ENCODE measurements at regions not wholly inside any gene's neighbourhood (a gene's known extent, or its start where the extent isn't known, plus 50 kb on each side); places are given as distances from the start of the nearest gene placed in this dataset.

DNA sequence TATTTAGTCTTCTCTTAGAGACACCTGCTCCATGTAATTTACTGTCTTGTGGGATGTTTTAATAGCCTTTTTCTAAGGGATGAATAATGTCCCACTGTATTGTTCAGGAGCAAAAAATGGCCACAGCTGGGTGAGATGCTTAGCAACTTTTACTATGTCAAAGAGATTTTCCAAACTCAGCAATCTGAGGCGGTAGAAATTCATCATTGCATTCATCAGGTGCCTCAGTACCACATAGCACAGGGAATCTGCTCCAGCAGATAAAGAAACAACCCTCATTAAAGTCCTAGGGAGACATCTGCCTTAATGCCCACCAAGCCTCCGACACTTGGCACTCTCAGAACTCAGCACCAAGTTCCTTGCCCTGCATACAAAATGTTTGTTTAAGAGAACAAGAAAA lies 266.9 kb downstream of the SIPA1L2 start:
- no peaks in the 10 kb centered on the region for H3K9me3 ChIP-seq (ENCODE audit: control insufficient read depth, low read length)
- H3K4me3 ChIP-seq (ENCODE audit: insufficient read depth in 1 of 2, low read depth in 1 of 2, low read length in 2 of 2) = no peak overlapping the region
- H2BK120ac ChIP-seq (ENCODE audit: low read depth, low read length) = no peak overlapping the region
- H3K27me3 ChIP-seq (ENCODE audit: control insufficient read depth in 1 of 2, insufficient read depth in 1 of 2, low read length in 2 of 2) = peaks cover 0 to 2% of the 10 kb centered on the region in 2 experiments
- H3K4me1 ChIP-seq (ENCODE audit: control insufficient read depth, insufficient read depth, low read depth, low read length) = peaks cover 6% of the 10 kb centered on the region
- no peak overlapping the region for H4K91ac ChIP-seq (ENCODE audit: low read length)
- H2BK12ac ChIP-seq (ENCODE audit: low read length in 2 of 2) = no peak overlapping the region
- no peak overlapping the region for H3K14ac ChIP-seq (ENCODE audit: low read length in 2 of 2)
- no peak overlapping the region for H2AK5ac ChIP-seq (ENCODE audit: low read length, severe bottlenecking)
- DNase-seq = no peak
- no peak overlapping the region for H3K9ac ChIP-seq (ENCODE audit: low read length)
- no peaks in the 10 kb centered on the region for H3K79me1 ChIP-seq (replicated peaks; ENCODE audit: low read length, poor library complexity, severe bottlenecking)
- WGBS = 96% methylated on average over 1 of the region's 2 CpGs
- H2BK5ac ChIP-seq (ENCODE audit: low read depth, low read length, poor library complexity, severe bottlenecking) = no peak overlapping the region
- H3K4ac ChIP-seq (ENCODE audit: low read depth in 1 of 2, low read length in 2 of 2) = no peak overlapping the region
- no peaks in the 10 kb centered on the region for H3K36me3 ChIP-seq (ENCODE audit: control insufficient read depth in 1 of 2, insufficient read depth in 2 of 2, low read depth in 1 of 2, low read length in 2 of 2)
- no peak overlapping the region for H4K8ac ChIP-seq (ENCODE audit: low read length)
- no peak overlapping the region for H2AFZ ChIP-seq (ENCODE audit: low read depth, low read length)
- no peak overlapping the region for H3K27ac ChIP-seq (ENCODE audit: low read length, poor library complexity, severe bottlenecking)
- no peak overlapping the region for H3K4me2 ChIP-seq (ENCODE audit: low read length, poor library complexity, severe bottlenecking)
- no peak overlapping the region for H3K23ac ChIP-seq (ENCODE audit: low read length in 2 of 2)
- no peak overlapping the region for H2BK15ac ChIP-seq (ENCODE audit: low read depth, poor library complexity, severe bottlenecking)
- H3K18ac ChIP-seq (ENCODE audit: low read depth in 1 of 2, low read length in 2 of 2) = no peak overlapping the region

GRCh38 chr1:232357416-232357815 lies 272.5 kb downstream of the SIPA1L2 start:
- 85% methylated on average over 6 of the region's 6 CpGs for WGBS
- peaks cover 3 to 17% of the 10 kb centered on the region in 2 experiments for H3K27me3 ChIP-seq (ENCODE audit: control insufficient read depth in 1 of 2, insufficient read depth in 1 of 2, low read length in 2 of 2)

DNA sequence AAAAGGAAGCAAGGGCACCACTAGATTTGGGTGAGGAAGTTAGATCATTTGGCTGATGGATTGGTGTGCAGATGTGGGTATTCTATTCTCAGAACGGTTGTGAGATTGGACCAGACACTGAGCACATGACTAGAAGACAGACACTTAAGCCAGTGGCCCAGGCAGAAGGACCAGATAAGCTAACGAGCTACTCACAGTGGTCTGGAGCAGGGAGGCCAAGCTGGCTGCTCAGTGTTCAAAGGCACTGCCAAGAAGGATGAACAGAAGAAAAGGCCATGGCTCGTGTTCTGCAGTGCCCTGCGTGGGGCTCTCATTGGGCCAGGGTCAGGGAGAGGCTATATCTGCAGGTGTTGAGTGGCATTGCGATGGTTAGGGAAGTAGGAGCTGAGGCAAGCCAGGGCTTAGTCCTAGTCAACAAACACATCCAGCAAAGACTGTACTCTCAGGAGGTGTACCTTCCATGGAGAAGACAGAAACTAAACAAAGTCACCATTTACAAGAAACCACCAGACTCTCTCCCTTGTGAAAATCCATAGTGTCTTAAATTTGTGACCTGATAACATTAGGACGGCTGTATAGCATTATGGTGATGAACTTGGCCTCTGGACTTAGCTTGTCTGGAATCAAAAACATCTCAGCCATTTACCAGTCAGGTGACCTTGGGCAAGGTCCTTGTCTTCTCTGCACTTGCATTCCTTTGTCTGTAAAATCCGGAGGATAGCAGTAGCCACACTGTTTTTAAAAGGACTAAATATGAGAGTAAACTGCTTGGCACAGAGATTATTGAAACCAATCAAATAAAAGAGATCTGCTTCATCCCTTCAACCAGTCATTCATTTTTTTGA lies 274.5 kb downstream of the SIPA1L2 start:
- Histone ChIP-seq H3K14ac (ENCODE audit: low read length in 2 of 2) (no peak overlapping the region), H2AK5ac (ENCODE audit: low read length, severe bottlenecking) (no peak overlapping the region), H3K4ac (ENCODE audit: low read depth in 1 of 2, low read length in 2 of 2) (peak overlapping the region in 1 of 2 experiments; percentile 35), H3K79me1 (replicated peaks; ENCODE audit: low read length, poor library complexity, severe bottlenecking) (no peaks in the 10 kb centered on the region), H2BK120ac (ENCODE audit: low read depth, low read length) (no peak overlapping the region), H3K27ac (ENCODE audit: low read length, poor library complexity, severe bottlenecking) (no peak overlapping the region), H3K18ac (ENCODE audit: low read depth in 1 of 2, low read length in 2 of 2) (no peak overlapping the region), H4K91ac (ENCODE audit: low read length) (no peak overlapping the region), H3K9ac (ENCODE audit: low read length) (no peak overlapping the region), H3K9me3 (ENCODE audit: control insufficient read depth, low read length) (no peaks in the 10 kb centered on the region), H3K23ac (ENCODE audit: low read length in 2 of 2) (no peak overlapping the region), H3K4me2 (ENCODE audit: low read length, poor library complexity, severe bottlenecking) (no peak overlapping the region), H2BK12ac (ENCODE audit: low read length in 2 of 2) (no peak overlapping the region), H3K27me3 (ENCODE audit: control insufficient read depth in 1 of 2, insufficient read depth in 1 of 2, low read length in 2 of 2) (peaks cover 3 to 17% of the 10 kb centered on the region in 2 experiments), H2AFZ (ENCODE audit: low read depth, low read length) (no peak overlapping the region), H2BK15ac (ENCODE audit: low read depth, poor library complexity, severe bottlenecking) (no peak overlapping the region), H3K4me3 (ENCODE audit: insufficient read depth in 1 of 2, low read depth in 1 of 2, low read length in 2 of 2) (no peak overlapping the region), H4K8ac (ENCODE audit: low read length) (no peak overlapping the region), H3K4me1 (ENCODE audit: control insufficient read depth, insufficient read depth, low read depth, low read length) (peaks cover 6% of the 10 kb centered on the region), H3K36me3 (ENCODE audit: control insufficient read depth in 1 of 2, insufficient read depth in 2 of 2, low read depth in 1 of 2, low read length in 2 of 2) (no peaks in the 10 kb centered on the region), H2BK5ac (ENCODE audit: low read depth, low read length, poor library complexity, severe bottlenecking) (no peak overlapping the region)
- no peak for DNase-seq
- 72% methylated on average over 5 of the region's 7 CpGs for WGBS

More at GRCh38 chr1:232357416-232357815, 272.5 kb downstream of the SIPA1L2 start:
- no peak overlapping the region for H3K18ac ChIP-seq (ENCODE audit: low read depth in 1 of 2, low read length in 2 of 2)
- no peaks in the 10 kb centered on the region for H3K79me1 ChIP-seq (replicated peaks; ENCODE audit: low read length, poor library complexity, severe bottlenecking)
- H3K9me3 ChIP-seq (ENCODE audit: control insufficient read depth, low read length) = no peaks in the 10 kb centered on the region
- no peak overlapping the region for H2BK120ac ChIP-seq (ENCODE audit: low read depth, low read length)
- no peaks in the 10 kb centered on the region for H3K36me3 ChIP-seq (ENCODE audit: control insufficient read depth in 1 of 2, insufficient read depth in 2 of 2, low read depth in 1 of 2, low read length in 2 of 2)
- no peak for DNase-seq
- no peak overlapping the region for H3K27ac ChIP-seq (ENCODE audit: low read length, poor library complexity, severe bottlenecking)
- H2AK5ac ChIP-seq (ENCODE audit: low read length, severe bottlenecking) = no peak overlapping the region
- peaks cover 6% of the 10 kb centered on the region for H3K4me1 ChIP-seq (ENCODE audit: control insufficient read depth, insufficient read depth, low read depth, low read length)
- no peak overlapping the region for H3K4me3 ChIP-seq (ENCODE audit: insufficient read depth in 1 of 2, low read depth in 1 of 2, low read length in 2 of 2)
- no peak overlapping the region for H3K9ac ChIP-seq (ENCODE audit: low read length)
- H3K4me2 ChIP-seq (ENCODE audit: low read length, poor library complexity, severe bottlenecking) = no peak overlapping the region
- H2BK12ac ChIP-seq (ENCODE audit: low read length in 2 of 2) = no peak overlapping the region
- H2BK5ac ChIP-seq (ENCODE audit: low read depth, low read length, poor library complexity, severe bottlenecking) = no peak overlapping the region
- H2BK15ac ChIP-seq (ENCODE audit: low read depth, poor library complexity, severe bottlenecking) = no peak overlapping the region
- no peak overlapping the region for H3K4ac ChIP-seq (ENCODE audit: low read depth in 1 of 2, low read length in 2 of 2)
- no peak overlapping the region for H4K8ac ChIP-seq (ENCODE audit: low read length)
- no peak overlapping the region for H3K23ac ChIP-seq (ENCODE audit: low read length in 2 of 2)
- no peak overlapping the region for H4K91ac ChIP-seq (ENCODE audit: low read length)
- no peak overlapping the region for H3K14ac ChIP-seq (ENCODE audit: low read length in 2 of 2)
- H2AFZ ChIP-seq (ENCODE audit: low read depth, low read length) = no peak overlapping the region

DNA sequence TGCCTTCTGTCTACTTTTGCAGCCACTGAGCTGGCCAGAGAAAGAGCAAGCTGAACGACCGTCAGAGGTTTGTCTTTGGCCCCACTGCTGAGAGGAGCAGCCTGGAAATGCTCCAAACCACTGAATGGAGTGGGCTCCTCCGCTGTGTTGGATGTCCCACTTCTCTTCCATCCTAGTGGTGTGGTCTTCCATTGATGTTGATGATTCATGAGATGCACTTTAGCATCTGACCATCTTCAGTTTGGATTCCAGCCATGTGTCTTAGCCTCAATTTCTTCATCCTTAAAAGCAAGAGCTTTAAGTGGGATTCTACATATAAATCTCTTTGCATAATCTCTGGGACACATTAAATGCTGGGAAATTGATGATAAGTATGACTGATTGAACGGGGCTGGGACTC lies 276.9 kb downstream of the SIPA1L2 start:
- WGBS = 71% methylated on average over 4 of the region's 4 CpGs
- H3K79me1 ChIP-seq (replicated peaks; ENCODE audit: low read length, poor library complexity, severe bottlenecking) = no peaks in the 10 kb centered on the region
- peak; percentile 66 for DNase-seq
- H2BK5ac ChIP-seq (ENCODE audit: low read depth, low read length, poor library complexity, severe bottlenecking) = no peak overlapping the region
- no peak overlapping the region for H2AFZ ChIP-seq (ENCODE audit: low read depth, low read length)
- H2BK12ac ChIP-seq (ENCODE audit: low read length in 2 of 2) = no peak overlapping the region
- H2BK120ac ChIP-seq (ENCODE audit: low read depth, low read length) = no peak overlapping the region
- no peak overlapping the region for H3K4me2 ChIP-seq (ENCODE audit: low read length, poor library complexity, severe bottlenecking)
- H3K4me3 ChIP-seq (ENCODE audit: insufficient read depth in 1 of 2, low read depth in 1 of 2, low read length in 2 of 2) = no peak overlapping the region
- no peak overlapping the region for H3K23ac ChIP-seq (ENCODE audit: low read length in 2 of 2)
- H4K8ac ChIP-seq (ENCODE audit: low read length) = no peak overlapping the region
- no peak overlapping the region for H3K18ac ChIP-seq (ENCODE audit: low read depth in 1 of 2, low read length in 2 of 2)
- no peak overlapping the region for H2BK15ac ChIP-seq (ENCODE audit: low read depth, poor library complexity, severe bottlenecking)
- no peak overlapping the region for H3K27ac ChIP-seq (ENCODE audit: low read length, poor library complexity, severe bottlenecking)
- H3K9me3 ChIP-seq (ENCODE audit: control insufficient read depth, low read length) = no peaks in the 10 kb centered on the region
- no peak overlapping the region for H2AK5ac ChIP-seq (ENCODE audit: low read length, severe bottlenecking)
- no peak overlapping the region for H3K9ac ChIP-seq (ENCODE audit: low read length)
- no peak overlapping the region for H4K91ac ChIP-seq (ENCODE audit: low read length)
- H3K36me3 ChIP-seq (ENCODE audit: control insufficient read depth in 1 of 2, insufficient read depth in 2 of 2, low read depth in 1 of 2, low read length in 2 of 2) = no peaks in the 10 kb centered on the region
- H3K27me3 ChIP-seq (ENCODE audit: control insufficient read depth in 1 of 2, insufficient read depth in 1 of 2, low read length in 2 of 2) = peaks cover 3 to 18% of the 10 kb centered on the region in 2 experiments
- no peak overlapping the region for H3K14ac ChIP-seq (ENCODE audit: low read length in 2 of 2)
- H3K4ac ChIP-seq (ENCODE audit: low read depth in 1 of 2, low read length in 2 of 2) = no peak overlapping the region
- H3K4me1 ChIP-seq (ENCODE audit: control insufficient read depth, insufficient read depth, low read depth, low read length) = no peaks in the 10 kb centered on the region

Data from mesenchymal stem cell (in vitro differentiated cells and primary cell).